ENCODE measurements at regions not wholly inside any gene's neighbourhood (a gene's known extent, or its start where the extent isn't known, plus 50 kb on each side); places are given as distances from the start of the nearest gene placed in this dataset.

GRCh38 chr20:57996465-57996864, 232.0 kb downstream of the ANKRD60 start:
- H3K4me1 ChIP-seq (replicated peaks in 1 of 2): peaks cover 8 to 10% of the 10 kb centered on the region in 2 donors
- H3K27me3 ChIP-seq: no peaks in the 10 kb centered on the region
- intact Hi-C loops (cut with DNase I): no loop called here
- H3K9me3 ChIP-seq (replicated peaks in 1 of 3): no peaks in the 10 kb centered on the region
- no peak for DNase-seq
- H3K27ac ChIP-seq: no peak overlapping the region
- H3K4me3 ChIP-seq: no peak overlapping the region
- WGBS, 4 donors: 53 to 72% (median 63%) methylated on average over 3 of the region's 3 CpGs
- TF ChIP-seq CTCF (IDR thresholded peaks at IDR 0.05) (no peak), POLR2A (IDR thresholded peaks at IDR 0.05) (no peak)
- no peaks in the 10 kb centered on the region for H3K36me3 ChIP-seq (replicated peaks in 1 of 2)

- TF ChIP-seq POLR2A (IDR thresholded peaks at IDR 0.05) (no peak), CTCF (IDR thresholded peaks at IDR 0.05) (no peak)
- H3K27ac ChIP-seq: no peak overlapping the region
- H3K27me3 ChIP-seq: no peaks in the 10 kb centered on the region
- DNase-seq: no peak
- H3K4me3 ChIP-seq: no peak overlapping the region
- 88 to 96% (median 93%) methylated on average over 4 to 8 of the region's 8 CpGs for WGBS, 4 donors
- H3K36me3 ChIP-seq (replicated peaks in 1 of 2): no peaks in the 10 kb centered on the region
- intact Hi-C loops (cut with DNase I): no loop called here
- no peaks in the 10 kb centered on the region for H3K9me3 ChIP-seq (replicated peaks in 1 of 3)
- peaks cover 0 to under 1% of the 10 kb centered on the region in 2 donors for H3K4me1 ChIP-seq (replicated peaks in 1 of 2)
Measured at GRCh38 chr20:57995381-57995977, 233.0 kb downstream of the ANKRD60 start.

GRCh38 chr20:57993716-57994431, 234.6 kb downstream of the ANKRD60 start:
- TF ChIP-seq POLR2A (IDR thresholded peaks at IDR 0.05): no peak
- TF ChIP-seq CTCF (IDR thresholded peaks at IDR 0.05): no peak
- Histone ChIP-seq H3K36me3 (replicated peaks in 1 of 2) (no peaks in the 10 kb centered on the region), H3K9me3 (replicated peaks in 1 of 3) (no peaks in the 10 kb centered on the region), H3K4me1 (replicated peaks in 1 of 2) (no peaks in the 10 kb centered on the region), H3K4me3 (no peak overlapping the region), H3K27me3 (no peaks in the 10 kb centered on the region), H3K27ac (no peak overlapping the region)
- no peak for DNase-seq
- intact Hi-C loops (cut with DNase I): no loop called here
- WGBS, 4 donors: 65 to 76% (median 75%) methylated on average over 19 of the region's 19 CpGs

GRCh38 chr20:57991211-57991881, 237.1 kb downstream of the ANKRD60 start:
- no peak for TF ChIP-seq POLR2A (IDR thresholded peaks at IDR 0.05)
- no peak for TF ChIP-seq CTCF (IDR thresholded peaks at IDR 0.05)
- WGBS, 4 donors: 76 to 88% (median 84%) methylated on average over 10 to 14 of the region's 14 CpGs
- Histone ChIP-seq H3K27me3 (no peaks in the 10 kb centered on the region), H3K4me3 (no peak overlapping the region), H3K9me3 (replicated peaks in 1 of 3) (no peaks in the 10 kb centered on the region), H3K4me1 (replicated peaks in 1 of 2) (no peaks in the 10 kb centered on the region), H3K27ac (no peak overlapping the region), H3K36me3 (replicated peaks in 1 of 2) (no peaks in the 10 kb centered on the region)
- intact Hi-C loops (cut with DNase I): no loop called here
- DNase-seq: no peak
